Right ventricle myocardium superior (tissue), 1 donor: ENCODE measurements at regions not wholly inside any gene's neighbourhood (a gene's known extent, or its start where the extent isn't known, plus 50 kb on each side); places are given as distances from the start of the nearest gene placed in this dataset.

Experiments used
- ATAC-seq: fragments of 200-7000 bp; cut with Tn5 transposase; one replicate; pipeline ENCODE4 v1.9.1; 2020; ENCODE audit warnings: mild to moderate bottlenecking; ENCODE audit not compliant: poor library complexity
- DNase-seq: peaks from one replicate; pipeline ENCODE4 v3.0.0-alpha.2; 2020
- intact Hi-C: fragments of 100-400 bp; cut with DNase I; formaldehyde crosslinking; loops from one replicate; pipeline ENCODE4 v1.11.2; 2022
- donor health status: DM: no; HTN: yes; CAD: no; lungs with severe emphysema.

DNA sequence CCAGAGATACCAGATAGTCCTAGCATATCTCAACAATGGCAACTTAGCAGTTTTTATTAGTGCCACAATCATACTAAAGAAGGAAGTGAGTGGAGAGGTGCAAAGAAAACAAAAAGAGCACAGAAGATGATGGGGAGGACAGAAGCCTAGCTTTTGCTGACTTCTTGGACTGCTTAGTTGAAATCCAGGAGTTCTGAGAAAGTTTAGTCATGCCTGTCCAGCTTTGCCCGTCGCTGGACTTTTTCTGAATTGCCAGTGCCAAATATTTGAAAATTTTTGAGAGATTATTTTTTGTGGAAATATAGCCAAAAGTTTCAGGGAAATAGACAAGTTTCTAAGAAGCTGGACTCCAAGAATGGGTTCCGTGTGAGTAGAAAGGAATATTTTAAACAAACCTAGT, 558.7 kb upstream of the TNP1 start:
- intact Hi-C loops: no loop called here
- DNase-seq (no peak), ATAC-seq (no peak)

DNA sequence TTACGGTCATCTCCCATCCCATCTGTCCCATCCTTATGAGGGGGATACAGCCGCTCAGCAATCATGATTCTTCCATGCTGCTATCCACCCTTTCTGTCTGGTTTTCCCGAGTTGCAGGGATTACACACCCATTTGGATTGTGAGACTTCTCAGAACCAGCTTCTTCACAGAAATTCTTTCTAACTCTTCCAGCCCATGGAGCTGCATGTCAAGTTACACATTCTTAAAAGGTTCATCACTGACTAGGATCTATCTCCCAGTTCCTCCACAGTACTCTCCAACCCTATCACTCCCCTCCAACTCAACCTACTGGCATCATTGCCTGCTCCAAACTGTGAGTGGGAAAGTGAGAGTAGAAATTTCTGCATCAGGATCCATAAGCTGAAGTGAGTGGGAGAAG, 558.2 kb upstream of the TNP1 start:
- intact Hi-C loops: no loop called here
- DNase-seq (no peak), ATAC-seq (no peak)

- no peak for DNase-seq
- ATAC-seq: no peak
- intact Hi-C loops: no loop called here
Measured at GRCh38 chr2:217417536-217417935, 557.7 kb upstream of the TNP1 start.

DNA sequence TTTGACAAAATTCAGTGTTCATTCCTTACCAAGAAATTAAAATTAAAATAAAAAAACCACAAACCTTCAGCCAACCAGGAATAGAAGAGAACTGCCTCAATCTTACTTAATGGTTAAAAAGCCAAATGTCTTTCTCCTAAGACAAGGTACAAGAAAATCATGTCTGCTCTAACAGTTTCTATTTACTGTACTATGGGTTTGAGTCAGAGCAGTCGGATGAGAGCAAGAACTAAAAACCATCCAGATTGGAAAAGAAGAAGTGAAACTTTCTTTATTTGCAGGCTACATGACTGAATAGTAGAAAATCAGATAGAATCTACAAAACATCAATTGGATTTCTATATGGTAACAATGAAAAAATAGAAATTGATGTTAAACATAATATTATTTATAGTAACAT, 555.5 kb upstream of the TNP1 start:
- intact Hi-C loops: no loop called here
- ATAC-seq (no peak), DNase-seq (no peak)

GRCh38 chr2:217414429-217414828, 554.6 kb upstream of the TNP1 start:
- no peak for DNase-seq
- intact Hi-C loops: no loop called here
- ATAC-seq: no peak

- ATAC-seq: peak; percentile 76
- intact Hi-C loops: no loop called here
- DNase-seq: no peak
Measured at GRCh38 chr2:217413193-217413592, 553.3 kb upstream of the TNP1 start.

DNA sequence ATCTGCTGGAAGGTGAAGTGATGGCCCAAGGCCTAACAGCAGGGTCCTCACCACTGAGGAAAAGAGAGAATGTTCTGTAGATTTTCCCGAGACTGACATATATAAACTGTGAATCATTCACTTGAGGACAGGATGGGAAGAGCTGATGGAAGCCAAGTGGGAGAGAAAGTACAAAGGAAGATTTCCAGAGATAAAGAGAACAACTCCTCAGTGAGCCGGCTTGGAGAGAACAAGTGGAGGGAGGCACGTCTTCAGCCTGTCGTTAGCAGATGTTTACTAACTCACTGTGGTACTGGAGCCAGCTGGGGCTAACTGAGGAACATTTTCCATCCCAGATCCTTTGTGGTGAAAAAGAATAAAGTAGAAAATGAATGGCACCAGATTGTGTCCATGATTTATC, 552.9 kb upstream of the TNP1 start:
- intact Hi-C loops: no loop called here

GRCh38 chr2:217412277-217412676, 552.4 kb upstream of the TNP1 start:
- peak; percentile 80 for ATAC-seq
- no peak for DNase-seq
- intact Hi-C loops: no loop called here

More for the DNA sequence above, 552.9 kb upstream of the TNP1 start:
- DNase-seq (no peak), ATAC-seq (peak; percentile 88)

DNA sequence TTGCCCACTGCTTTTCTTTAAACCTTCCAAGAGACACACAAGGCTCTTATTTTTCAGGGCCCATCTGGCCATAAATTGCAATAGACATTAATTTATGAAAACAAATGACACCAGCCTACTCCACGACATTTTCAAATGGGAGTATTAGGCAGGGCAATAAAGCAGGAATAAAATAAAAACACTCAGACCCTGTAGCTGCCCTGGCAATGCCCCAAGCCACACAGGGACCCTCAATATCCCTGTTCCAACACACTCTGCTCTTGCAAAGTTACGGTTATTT, 550.8 kb upstream of the TNP1 start:
- DNase-seq: no peak
- ATAC-seq: no peak
- intact Hi-C loops: no loop called here

- ATAC-seq (peak; percentile 31), DNase-seq (no peak)
- intact Hi-C loops: no loop called here
Measured at GRCh38 chr2:217409949-217410680, 550.3 kb upstream of the TNP1 start.

GRCh38 chr2:217407362-217407761, 547.5 kb upstream of the TNP1 start:
- DNase-seq (no peak), ATAC-seq (no peak)
- intact Hi-C loops: no loop called here

DNA sequence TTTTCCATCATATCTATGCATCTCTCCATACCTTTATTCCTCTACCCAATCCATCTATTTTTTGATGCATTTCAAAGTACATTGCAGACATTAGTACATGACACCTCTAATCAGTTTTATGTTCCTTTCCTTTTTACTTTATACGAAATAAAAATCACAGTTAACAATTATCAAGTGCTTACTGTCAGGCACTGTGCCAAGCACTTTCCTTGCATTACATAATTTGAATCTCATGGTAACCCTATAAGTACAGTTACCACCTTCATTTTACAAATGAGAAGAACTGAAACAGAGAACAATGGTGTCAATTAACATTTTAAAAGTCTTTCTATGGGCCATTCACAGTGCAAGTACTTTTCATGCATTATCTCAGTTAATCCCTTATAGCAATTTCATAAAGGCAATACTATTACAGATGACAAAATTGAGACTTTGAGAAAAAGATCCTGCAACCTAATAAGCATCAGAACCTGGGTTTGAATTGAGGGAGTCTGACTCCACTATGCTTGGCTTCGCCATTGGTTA, 544.4 kb upstream of the TNP1 start:
- no peak for ATAC-seq
- DNase-seq: no peak
- intact Hi-C loops: no loop called here

DNA sequence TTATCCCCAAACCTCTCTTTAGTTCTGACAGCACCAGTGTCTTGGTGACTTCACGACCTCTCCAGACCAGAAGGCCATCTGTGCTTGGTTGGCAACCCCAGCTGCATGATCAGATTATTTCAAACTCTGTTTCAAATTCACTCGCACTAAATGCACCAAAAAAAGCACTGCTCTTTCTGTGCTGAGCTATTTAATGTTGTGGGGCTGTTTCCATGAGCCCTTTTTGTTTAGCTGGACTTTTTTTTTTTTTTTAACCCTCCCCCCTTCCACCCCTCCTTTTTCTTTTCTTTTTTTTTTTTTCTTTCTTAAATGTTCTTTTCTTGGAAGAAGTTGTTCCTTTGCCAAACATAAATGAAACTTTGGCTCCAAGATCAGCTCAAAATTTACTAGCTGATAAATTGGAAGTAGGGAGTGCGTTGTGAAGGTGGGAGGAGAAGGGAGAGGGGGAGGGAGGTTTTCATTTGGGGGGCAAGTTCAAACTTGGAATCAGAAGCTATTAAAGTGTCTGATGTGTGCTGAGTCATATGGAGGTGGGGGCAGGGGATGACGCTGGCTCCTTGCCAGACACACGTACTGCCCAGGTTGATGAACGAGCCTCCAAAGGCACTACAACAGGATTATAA, 543.0 kb upstream of the TNP1 start:
- DNase-seq (peak; percentile 52), ATAC-seq (peak; percentile 36)
- intact Hi-C loops: no loop called here

GRCh38 chr2:217402144-217402543, 542.3 kb upstream of the TNP1 start:
- intact Hi-C loops: no loop called here
- no peak for DNase-seq
- no peak for ATAC-seq

DNA sequence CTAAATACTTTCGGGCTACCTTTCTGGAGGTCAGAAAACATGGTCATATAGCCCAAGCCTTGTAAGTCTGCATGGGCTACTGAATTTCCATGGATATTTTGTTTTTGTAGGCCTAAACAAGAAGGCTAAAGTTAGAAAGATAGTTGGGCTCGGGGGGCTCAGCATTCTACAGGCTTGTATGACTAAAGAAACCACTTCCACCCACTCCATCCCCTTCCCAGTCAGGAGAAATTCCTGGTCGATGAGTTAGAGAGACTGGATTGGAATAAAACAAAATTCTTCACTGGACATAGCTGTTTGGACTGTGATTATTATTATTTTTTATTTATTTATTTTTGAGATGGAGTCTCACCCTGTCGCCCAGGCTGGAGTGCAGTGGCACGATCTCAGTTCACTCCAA, 539.4 kb upstream of the TNP1 start:
- ATAC-seq: no peak
- DNase-seq: no peak
- intact Hi-C loops: no loop called here

DNA sequence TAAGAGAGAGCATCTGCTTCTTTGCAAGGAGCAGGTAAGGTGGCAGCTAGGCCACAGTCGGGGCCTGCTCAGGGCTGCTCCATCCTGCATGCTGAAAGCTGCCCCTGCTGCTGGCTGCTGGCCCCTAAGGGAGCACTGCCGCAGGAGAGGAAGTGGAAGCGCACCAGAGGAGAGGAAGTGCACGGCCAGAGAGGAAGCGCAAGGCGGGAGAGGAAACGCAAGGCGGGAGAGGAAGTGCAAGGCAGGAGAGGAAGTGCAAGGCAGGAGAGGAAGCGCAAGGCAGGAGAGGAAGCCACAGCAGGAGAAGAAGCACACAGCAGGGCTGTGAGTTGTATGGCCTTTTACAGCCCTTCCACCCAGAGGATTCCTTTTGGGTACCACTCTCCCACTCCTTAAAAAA, 539.0 kb upstream of the TNP1 start:
- ATAC-seq (peak; percentile 28), DNase-seq (peak; percentile 48)
- intact Hi-C loops: no loop called here

DNA sequence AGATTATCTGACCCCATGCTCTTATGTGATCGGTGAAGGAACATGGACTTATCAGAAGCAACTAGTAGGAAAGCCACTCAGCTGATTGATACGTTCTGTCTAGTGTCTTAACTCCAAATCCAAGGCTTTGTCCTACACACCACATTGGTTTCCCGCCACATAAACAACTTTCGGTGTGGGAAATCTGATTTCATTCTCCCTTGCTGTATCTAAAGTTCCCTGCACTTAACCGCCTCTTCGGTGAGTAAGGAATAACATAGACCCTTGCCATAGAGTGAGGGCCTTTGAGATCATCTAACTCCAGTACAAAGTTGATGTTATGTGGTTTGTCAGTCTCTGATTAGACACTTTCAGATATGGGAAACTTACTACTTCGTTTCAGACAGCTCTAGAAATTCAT, 538.2 kb upstream of the TNP1 start:
- ATAC-seq (no peak), DNase-seq (no peak)
- intact Hi-C loops: no loop called here

- ATAC-seq (no peak), DNase-seq (no peak)
- intact Hi-C loops: no loop called here
Measured at GRCh38 chr2:217396586-217396985, 536.7 kb upstream of the TNP1 start.

DNA sequence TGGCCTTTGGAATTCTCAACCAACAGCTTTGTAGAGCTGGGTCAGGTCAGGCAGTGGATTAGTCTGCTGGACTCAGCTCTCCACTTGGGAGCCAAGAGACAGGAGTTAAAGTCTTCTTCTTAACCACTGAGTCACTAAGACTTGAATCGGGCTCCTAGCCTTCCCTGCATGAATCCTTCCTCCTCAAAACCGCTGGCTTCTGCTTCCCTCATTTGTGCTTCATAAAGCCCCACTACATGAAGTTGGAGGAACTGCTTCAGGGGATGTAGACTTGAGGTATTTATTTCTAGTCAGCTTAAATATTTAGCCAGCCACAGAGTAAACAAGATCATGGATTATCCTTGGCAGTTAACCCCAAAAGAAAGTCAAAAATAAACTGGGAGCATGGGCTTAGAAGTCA, 536.3 kb upstream of the TNP1 start:
- no peak for DNase-seq
- intact Hi-C loops: no loop called here

DNA sequence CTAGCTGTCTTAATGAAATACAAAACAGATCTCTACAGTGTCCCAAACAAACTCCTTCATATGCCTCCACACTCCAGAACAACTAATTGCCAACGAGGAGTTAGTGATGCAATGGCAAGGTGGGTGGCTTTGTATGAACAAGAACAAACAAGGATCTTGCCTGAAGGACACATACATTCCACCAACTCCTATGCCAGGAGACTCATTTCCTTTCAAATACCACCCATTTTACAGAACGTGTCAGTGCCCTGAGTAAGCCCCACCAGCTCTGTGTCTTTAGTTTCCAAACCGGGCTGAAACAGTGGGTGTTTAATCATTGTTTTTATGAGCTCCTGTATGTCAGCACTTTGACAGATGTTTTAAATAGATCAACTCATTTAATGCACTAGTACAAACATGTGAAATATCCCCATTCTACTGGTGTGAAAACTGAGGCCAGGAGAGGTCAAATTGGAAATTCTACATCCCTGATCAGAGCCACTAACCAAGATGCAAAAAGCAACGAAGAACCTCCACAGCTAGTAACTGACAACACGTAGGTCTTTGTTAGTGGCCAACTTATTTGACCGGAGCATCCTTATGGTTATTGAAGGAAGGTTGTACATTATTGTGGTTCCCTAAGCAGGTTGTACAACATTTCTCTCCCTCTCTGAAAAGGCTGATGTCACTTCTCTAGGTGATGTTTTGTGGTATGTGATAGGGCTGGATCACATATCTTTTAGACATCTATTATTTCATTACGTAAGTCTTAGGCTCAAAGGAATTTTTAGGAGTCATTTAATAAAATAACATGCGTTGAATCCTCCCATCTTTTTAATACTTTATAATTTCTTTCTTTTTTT, 534.9 kb upstream of the TNP1 start:
- intact Hi-C loops: no loop called here
- no peak for DNase-seq
- no peak for ATAC-seq

More for the DNA sequence above, 536.3 kb upstream of the TNP1 start:
- no peak for ATAC-seq
